HG02852 (cell line): ENCODE measurements at regions not wholly inside any gene's neighbourhood (a gene's known extent, or its start where the extent isn't known, plus 50 kb on each side); places are given as distances from the start of the nearest gene placed in this dataset.
"Not testable (repeated sequence)": the region's sequence is repeated elsewhere in the genome, so short reads cannot be mapped to it uniquely, and the experiment has no call there.

ENCODE experiments used
- ATAC-seq: cut with Tn5 transposase; IDR thresholded peaks from one replicate; pipeline ENCODE4 v1.9.1; 2021; ENCODE audit warnings: mild to moderate bottlenecking, moderate library complexity; ENCODE audit not compliant: unreplicated experiment

DNA sequence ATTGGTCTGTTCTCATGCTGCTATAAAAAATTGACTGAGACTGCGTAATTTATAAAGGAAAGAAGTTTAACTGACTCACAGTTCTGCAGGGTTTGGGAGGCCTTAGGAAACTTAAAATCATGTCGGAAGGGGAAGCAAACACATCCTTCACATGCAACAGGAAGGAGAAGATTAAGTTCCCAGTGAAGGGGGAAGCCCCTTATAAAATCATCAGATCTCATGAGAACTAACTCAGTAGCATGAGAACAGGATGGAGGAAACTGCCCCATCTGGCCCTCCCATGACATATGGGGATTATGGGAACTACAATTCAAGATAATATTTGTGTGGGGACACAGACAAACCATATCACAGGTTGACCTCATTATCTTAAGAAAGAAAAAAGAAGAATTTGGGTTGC is 134.5 kb downstream of the PPP1R3A start:
- no peak for ATAC-seq

DNA sequence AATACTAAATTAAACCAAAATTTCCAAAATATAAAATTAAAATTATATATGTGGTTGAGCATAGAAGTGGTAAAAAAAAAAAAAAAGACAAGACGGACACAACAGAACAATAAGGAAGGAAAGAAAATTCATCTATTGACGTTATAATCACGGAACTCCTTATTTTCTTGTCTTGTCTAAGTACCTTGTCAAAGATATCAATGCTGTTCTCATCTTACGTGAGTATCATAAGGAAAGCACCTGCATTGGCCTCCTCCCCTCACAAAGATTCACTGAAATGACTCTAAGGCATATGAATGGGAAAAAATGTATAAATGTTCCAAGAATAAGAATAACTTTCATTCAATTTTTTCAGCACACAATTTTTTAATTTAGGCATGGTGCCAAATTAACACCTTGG is 135.4 kb downstream of the PPP1R3A start:
- ATAC-seq = no peak

DNA sequence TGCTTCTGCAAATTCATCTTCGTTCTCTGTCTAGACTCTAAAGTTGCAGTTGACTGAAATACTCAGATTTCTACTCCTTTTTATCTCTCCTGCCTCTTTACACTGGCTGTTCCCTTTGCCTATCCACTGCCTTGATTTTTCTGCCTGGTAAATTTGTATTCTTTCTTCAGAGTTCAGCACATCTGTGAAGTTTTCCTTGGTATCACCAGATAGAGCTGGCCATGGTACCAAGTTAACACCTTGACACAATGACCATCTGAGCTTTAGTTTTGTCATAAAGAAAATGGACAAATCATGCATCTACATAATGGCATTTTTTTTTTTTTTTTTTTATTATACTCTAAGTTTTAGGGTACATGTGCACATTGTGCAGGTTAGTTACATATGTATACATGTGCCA is 143.0 kb downstream of the PPP1R3A start:
- no peak for ATAC-seq

GRCh38 chr7:113775401-113775800 is 143.4 kb downstream of the PPP1R3A start:
- ATAC-seq = no peak

GRCh38 chr7:113774182-113774807 is 144.5 kb downstream of the PPP1R3A start:
- peak; percentile 67 for ATAC-seq

DNA sequence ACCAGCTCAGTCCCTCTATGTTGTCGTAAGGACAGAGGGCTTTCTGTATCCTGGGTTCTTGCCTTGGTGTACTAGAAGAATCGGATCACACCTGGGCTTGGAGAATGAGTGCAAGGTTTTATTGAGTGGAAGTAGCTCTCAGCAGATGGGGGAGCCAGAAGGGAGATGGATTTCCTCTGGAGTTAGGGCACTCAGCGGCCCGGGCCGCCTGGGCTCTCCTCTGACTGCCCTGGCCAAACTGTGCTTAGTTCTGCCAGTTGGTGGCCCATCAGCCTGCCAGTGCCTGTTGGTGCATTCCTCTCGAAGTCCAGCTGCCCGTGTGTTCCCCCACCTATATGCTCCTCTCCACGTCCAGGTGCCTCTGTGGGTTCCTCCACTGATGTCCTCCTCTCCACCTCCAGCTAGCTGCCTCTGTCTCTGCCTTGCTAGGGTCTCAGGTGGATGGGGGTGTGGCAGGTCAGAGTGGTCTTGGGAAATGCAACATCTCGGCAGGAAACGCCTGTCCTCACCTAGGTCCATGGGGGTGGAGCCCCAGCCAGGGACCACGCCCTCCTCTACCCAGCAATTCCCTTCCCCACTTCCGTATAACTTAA is 148.6 kb downstream of the PPP1R3A start:
- no peak for ATAC-seq

- no peak for ATAC-seq
Measured at GRCh38 chr7:113768387-113768786, 150.4 kb downstream of the PPP1R3A start.

- no peak for ATAC-seq
Measured at GRCh38 chr7:113764401-113765035, 154.3 kb downstream of the PPP1R3A start.

DNA sequence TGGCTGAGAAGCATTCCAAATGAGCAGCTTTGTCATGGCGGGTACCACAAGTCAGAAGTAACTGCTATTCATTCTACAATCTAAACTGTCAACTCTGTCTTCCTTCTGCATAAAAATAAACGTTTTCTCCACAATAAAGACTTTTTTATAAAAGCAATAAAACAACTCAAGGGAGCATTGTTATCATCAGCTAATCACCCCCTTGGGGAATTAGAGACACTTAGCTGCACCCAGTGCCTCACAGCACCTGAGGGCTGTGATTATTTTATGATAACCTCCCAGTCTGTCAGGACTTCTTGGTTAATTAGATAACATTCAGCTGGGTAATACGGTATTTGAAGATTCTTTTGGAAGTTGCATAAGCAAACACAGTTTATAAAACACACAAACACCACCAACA is 155.6 kb downstream of the PPP1R3A start:
- no peak for ATAC-seq

GRCh38 chr7:113756250-113756649 is 162.6 kb downstream of the PPP1R3A start:
- no peak for ATAC-seq

GRCh38 chr7:113752689-113753088 is 166.1 kb downstream of the PPP1R3A start:
- ATAC-seq = no peak

- no peak for ATAC-seq
Measured at GRCh38 chr7:113752289-113752688, 166.5 kb downstream of the PPP1R3A start.

DNA sequence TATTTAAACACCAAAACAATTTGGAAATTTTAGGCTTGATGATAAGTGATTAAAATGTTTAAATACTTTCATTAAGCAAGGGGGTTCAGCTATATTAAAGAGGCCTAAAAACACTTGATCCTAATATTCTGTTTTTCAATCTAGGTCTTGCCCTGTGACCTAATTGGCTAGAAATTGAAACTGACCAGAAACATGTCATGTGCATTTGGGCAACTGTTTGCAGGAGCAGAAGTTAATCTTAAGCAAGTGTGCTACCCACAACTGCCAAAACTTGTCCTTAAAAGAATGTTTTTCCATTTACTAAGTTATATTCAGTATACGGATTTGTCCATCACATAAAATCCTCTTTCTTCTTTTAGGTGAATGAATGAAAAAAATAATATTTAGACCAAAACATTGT is 167.3 kb downstream of the PPP1R3A start:
- ATAC-seq = no peak

GRCh38 chr7:113748385-113748784 is 170.4 kb downstream of the PPP1R3A start:
- ATAC-seq = not testable (repeated sequence)

DNA sequence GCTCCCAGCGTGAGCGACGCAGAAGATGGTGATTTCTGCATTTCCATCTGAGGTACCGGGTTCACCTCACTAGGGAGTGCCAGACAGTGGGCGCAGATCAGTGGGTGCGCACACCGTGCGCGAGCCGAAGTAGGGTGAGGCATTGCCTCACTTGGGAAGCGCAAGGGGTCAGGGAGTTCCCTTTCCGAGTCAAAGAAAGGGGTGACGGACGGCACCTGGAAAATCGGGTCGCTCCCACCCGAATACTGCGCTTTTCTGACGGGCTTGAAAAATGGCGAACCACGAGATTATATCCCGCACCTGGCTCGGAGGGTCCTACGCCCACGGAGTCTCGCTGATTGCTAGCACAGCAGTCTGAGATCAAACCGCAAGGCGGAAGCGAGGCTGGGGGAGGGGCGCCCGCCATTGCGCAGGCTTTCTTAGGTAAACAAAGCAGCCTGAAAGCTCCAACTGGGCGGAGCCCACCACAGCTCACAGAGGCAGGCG is 175.8 kb downstream of the PPP1R3A start:
- ATAC-seq = not testable (repeated sequence)

DNA sequence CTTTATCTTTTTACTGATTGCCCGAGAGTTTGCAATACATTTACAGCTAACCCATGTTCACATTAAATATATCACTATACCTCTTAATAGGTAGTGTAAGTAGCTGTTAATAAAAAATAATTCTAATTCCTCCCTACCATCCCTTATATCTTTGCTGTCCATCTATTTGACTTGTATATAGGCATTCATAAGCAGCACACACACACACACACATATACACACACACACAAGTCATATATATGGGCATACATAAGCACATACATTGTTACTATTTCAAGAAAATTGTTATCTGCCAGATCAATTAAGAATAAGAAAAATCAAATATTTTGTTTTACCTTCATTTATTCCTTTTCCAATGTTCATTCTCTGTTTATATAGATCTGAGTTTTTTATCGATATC is 176.4 kb downstream of the PPP1R3A start:
- ATAC-seq = no peak

- no peak for ATAC-seq
Measured at GRCh38 chr7:113731571-113731970, 187.2 kb downstream of the PPP1R3A start.

DNA sequence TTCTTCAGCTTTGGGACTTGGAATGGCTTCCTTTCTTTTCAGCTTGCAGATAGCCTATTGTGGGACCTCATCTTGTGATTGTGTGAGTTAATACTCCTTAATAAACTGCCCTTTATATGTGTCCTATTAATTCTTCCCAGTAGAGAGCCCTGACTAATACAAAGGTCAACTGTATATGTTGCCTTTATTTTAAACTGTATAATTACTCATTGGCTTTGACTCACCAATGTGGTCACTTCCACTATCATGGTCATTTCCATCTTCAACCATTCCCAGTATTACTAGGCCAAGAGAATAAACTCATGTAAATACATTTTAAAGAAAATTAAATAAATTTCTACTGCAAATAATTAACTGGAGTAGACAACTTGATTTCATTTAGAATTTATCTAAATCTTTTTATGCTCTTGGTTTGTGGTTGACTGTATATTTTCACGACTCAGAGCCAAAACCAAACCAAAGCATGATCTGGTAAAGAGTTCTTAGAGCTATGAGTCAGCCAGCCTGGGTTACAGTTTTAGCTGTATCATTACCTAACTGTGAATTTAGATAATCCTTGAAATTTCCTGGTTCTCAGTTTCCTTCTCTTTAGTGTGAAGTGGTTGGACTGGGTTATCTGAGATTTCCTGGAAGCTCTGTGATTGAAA is 188.4 kb downstream of the PPP1R3A start:
- ATAC-seq = no peak

DNA sequence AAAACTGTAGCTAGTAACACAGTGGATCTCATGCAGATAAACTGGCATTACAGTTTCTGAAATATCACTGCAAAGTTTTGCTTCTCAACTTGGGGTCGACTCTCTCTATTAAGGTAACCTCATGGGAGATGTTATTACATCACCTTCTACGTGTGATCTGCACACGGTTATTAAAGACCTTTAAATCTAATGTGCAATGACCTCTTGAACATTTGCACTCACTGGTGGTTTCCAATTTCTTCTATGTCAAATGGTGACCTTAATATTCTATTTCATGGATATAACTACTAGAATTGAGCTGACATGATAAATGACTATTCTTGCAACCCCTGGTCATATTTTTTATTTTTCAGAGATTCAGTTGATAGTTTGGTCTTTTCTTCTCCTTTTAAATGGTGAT is 191.3 kb downstream of the PPP1R3A start:
- ATAC-seq = no peak

GRCh38 chr7:113722006-113722405 is 196.8 kb downstream of the PPP1R3A start:
- no peak for ATAC-seq

DNA sequence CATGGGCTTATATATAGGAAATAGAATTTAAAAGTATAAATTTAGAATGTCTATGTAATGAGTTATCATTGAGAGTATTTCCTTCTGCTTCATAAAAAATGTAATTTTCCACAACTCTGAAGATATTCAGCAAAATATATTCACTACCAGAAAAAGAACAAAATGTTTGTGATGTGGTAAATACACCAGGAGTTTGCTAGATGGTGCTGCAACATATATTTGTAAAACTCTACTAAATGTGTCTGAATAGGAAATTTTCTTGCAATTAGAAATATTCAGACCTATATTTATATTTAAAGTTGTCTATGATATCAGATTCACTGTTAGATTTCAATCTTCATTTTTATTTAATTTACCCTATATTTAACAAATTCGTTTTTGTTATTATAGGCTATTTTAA is 201.1 kb downstream of the PPP1R3A start:
- no peak for ATAC-seq
